ENCODE measurements at regions not wholly inside any gene's neighbourhood (a gene's known extent, or its start where the extent isn't known, plus 50 kb on each side); places are given as distances from the start of the nearest gene placed in this dataset.

DNA sequence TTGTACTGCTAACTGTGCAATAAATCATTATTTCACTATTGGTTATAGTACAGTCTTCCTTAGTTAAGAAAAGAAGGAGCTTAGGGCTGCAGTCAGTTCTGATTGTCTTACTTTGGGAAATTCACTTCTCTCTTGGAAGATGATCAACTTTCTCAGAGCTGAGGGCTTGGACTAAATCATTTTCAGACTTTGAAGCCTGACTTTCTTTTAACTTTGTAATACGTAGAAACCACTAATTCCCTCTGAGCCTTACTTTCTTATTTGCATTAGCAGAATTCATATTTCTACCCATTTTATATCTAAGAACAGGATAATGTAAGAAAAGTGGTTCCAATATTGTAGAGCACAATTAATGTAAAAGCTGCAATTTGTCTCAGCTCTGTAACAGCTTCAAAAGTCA is 386.4 kb downstream of the TRIB2 start:
- TF ChIP-seq, protein P1, sequence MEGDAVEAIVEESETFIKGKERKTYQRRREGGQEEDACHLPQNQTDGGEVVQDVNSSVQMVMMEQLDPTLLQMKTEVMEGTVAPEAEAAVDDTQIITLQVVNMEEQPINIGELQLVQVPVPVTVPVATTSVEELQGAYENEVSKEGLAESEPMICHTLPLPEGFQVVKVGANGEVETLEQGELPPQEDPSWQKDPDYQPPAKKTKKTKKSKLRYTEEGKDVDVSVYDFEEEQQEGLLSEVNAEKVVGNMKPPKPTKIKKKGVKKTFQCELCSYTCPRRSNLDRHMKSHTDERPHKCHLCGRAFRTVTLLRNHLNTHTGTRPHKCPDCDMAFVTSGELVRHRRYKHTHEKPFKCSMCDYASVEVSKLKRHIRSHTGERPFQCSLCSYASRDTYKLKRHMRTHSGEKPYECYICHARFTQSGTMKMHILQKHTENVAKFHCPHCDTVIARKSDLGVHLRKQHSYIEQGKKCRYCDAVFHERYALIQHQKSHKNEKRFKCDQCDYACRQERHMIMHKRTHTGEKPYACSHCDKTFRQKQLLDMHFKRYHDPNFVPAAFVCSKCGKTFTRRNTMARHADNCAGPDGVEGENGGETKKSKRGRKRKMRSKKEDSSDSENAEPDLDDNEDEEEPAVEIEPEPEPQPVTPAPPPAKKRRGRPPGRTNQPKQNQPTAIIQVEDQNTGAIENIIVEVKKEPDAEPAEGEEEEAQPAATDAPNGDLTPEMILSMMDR (IDR thresholded peaks at IDR 0.05): no peak
- Histone ChIP-seq H3K27me3 (ENCODE audit: low read depth) (no peaks in the 10 kb centered on the region), H3K4me3 (no peak overlapping the region), H3K9me3 (no peaks in the 10 kb centered on the region), H3K36me3 (no peaks in the 10 kb centered on the region), H3K27ac (no peak overlapping the region), H3K4me1 (no peaks in the 10 kb centered on the region)
- DNase-seq (no peak), ATAC-seq (no peak)
- intact Hi-C loops (cut with DNase I): no loop called here

DNA sequence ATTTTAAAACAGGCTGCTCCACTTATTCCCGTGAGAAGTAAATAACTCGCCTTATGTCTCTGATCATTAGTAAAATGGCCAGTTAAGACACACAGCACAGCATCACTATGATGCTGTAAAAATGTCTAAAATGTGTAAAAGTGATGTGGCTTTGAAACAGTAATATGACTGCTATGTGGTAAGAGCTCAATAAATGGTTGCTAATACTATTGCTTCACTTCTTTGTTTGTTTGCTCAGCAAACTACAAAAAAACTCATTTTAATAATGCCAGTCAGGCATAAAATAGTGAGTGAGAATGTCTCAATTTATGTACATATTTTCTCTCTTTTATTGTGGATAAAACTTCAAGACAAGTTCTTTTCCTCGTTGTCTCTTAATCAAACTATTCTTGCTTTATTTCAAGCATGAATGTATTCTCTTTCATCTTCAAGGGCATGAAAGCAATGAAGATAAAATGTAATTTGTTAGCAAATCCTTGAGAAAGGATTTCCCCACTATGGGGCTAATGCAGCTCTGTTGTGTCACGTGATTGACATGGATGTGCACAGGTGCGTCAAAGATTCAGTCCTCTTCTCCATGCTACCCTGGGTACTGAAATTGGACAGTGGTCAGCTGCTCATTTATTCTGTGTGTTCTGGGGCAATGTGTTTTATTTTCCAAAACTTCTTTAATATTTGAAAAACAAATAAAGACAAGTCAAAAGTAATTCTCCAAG is 387.2 kb downstream of the TRIB2 start:
- Histone ChIP-seq H3K36me3 (no peaks in the 10 kb centered on the region), H3K4me1 (no peaks in the 10 kb centered on the region), H3K27me3 (ENCODE audit: low read depth) (no peaks in the 10 kb centered on the region), H3K9me3 (no peaks in the 10 kb centered on the region), H3K4me3 (no peak overlapping the region), H3K27ac (no peak overlapping the region)
- ATAC-seq: no peak
- TF ChIP-seq, protein P1 (IDR thresholded peaks at IDR 0.05): no peak
- no peak for DNase-seq
- intact Hi-C loops (cut with DNase I): no loop called here

DNA sequence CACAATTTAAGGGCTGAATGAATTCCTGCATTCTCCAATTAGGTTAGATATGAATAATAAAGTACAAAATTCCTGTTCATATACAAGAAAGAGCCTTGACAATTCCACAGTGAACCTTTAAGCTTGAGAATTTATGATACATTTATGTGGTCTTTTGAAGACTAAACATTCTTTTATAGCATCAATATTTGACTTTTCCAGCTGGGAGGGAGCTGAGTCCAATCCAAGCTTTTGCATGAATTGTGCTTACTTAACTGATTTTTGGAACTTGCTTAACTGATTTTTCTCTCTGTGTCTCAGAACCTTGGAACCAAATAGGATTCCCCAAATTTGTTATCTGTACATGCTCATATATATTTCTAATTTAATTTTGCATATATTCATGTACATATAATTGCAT is 388.0 kb downstream of the TRIB2 start:
- TF ChIP-seq, protein P1 (IDR thresholded peaks at IDR 0.05): no peak
- H3K4me3 ChIP-seq: no peak overlapping the region
- no peak overlapping the region for H3K27ac ChIP-seq
- no peaks in the 10 kb centered on the region for H3K9me3 ChIP-seq
- no peaks in the 10 kb centered on the region for H3K4me1 ChIP-seq
- no peak for ATAC-seq
- no peaks in the 10 kb centered on the region for H3K27me3 ChIP-seq (ENCODE audit: low read depth)
- H3K36me3 ChIP-seq: no peaks in the 10 kb centered on the region
- intact Hi-C loops (cut with DNase I): no loop called here
- no peak for DNase-seq

DNA sequence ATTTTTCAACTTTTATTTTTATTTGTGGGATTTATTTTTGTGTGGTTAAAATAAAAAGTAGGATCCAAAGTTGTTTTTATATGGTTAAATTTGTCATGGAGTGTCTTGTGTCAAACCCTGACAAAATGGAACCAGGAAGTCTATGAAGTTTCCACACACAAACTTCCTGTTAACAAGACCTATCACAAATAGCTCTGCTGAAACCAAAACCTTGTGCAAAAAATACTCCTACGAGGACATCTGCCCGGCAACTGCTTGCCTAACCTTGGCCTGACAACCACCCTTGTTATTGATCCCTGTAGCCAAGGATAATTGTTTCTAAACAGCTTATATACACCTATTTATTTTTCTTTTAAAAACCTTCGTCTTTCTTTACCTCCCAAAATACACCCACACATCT is 389.6 kb downstream of the TRIB2 start:
- H3K27ac ChIP-seq: no peak overlapping the region
- TF ChIP-seq, protein P1 (IDR thresholded peaks at IDR 0.05): no peak

DNA sequence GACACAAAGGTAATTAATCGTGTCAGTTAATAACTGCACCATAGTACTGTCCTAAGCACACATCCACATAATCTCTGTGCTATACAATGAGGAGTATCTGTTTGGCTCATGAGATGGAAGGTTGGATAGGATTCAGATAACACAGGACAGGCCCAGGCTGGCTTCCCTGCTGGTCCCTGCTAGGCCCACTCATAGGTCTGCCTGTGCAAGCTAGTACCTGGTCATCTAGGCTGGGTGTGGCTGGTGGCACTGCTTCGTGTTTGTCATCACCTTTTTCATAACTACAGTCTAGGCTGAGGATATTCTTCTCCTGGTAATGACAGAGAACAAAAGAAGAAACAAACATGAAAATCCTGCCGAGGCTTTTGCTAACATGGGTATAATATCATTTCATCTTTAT is 392.8 kb downstream of the TRIB2 start:
- TF ChIP-seq, protein P1 (IDR thresholded peaks at IDR 0.05): no peak
- no peaks in the 10 kb centered on the region for H3K4me1 ChIP-seq
- H3K9me3 ChIP-seq: no peaks in the 10 kb centered on the region
- no peak for DNase-seq
- H3K27ac ChIP-seq: no peak overlapping the region
- no peaks in the 10 kb centered on the region for H3K36me3 ChIP-seq
- ATAC-seq: no peak
- intact Hi-C loops (cut with DNase I): no loop called here
- H3K27me3 ChIP-seq (ENCODE audit: low read depth): no peaks in the 10 kb centered on the region
- H3K4me3 ChIP-seq: no peak overlapping the region

More for the DNA sequence above, 389.6 kb downstream of the TRIB2 start:
- ATAC-seq (no peak), DNase-seq (no peak)
- no peaks in the 10 kb centered on the region for H3K9me3 ChIP-seq
- H3K4me1 ChIP-seq: no peaks in the 10 kb centered on the region
- H3K4me3 ChIP-seq: no peak overlapping the region
- no peaks in the 10 kb centered on the region for H3K27me3 ChIP-seq (ENCODE audit: low read depth)
- intact Hi-C loops (cut with DNase I): no loop called here
- H3K36me3 ChIP-seq: no peaks in the 10 kb centered on the region

All from lower lobe of right lung (tissue), 2 donors.